ENCODE measurements at regions not wholly inside any gene's neighbourhood (a gene's known extent, or its start where the extent isn't known, plus 50 kb on each side); places are given as distances from the start of the nearest gene placed in this dataset.

DNA sequence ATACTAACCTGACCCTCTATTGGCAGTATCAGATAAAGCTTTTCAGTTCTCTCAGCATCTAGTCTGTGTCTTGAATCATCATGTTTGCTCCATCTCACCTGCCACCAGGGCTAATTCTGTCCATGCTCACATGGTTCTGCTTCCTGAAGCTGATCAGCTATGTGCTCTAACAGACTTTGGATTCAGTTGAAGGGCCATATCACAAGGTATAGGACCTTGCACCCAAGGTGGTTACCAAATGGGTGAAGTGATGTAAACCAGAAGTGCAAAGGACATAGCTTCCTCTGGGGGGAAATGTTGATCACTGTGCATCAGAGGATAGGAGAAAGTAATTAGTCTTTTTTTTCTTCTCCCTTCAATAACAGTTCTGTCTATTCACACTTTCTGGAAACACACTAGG, 417.0 kb upstream of the ANO5 start:
- TF ChIP-seq, protein P1, sequence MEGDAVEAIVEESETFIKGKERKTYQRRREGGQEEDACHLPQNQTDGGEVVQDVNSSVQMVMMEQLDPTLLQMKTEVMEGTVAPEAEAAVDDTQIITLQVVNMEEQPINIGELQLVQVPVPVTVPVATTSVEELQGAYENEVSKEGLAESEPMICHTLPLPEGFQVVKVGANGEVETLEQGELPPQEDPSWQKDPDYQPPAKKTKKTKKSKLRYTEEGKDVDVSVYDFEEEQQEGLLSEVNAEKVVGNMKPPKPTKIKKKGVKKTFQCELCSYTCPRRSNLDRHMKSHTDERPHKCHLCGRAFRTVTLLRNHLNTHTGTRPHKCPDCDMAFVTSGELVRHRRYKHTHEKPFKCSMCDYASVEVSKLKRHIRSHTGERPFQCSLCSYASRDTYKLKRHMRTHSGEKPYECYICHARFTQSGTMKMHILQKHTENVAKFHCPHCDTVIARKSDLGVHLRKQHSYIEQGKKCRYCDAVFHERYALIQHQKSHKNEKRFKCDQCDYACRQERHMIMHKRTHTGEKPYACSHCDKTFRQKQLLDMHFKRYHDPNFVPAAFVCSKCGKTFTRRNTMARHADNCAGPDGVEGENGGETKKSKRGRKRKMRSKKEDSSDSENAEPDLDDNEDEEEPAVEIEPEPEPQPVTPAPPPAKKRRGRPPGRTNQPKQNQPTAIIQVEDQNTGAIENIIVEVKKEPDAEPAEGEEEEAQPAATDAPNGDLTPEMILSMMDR (IDR thresholded peaks at IDR 0.05 in 4 of 5, conservative IDR thresholded peaks at IDR 0.05 in 1 of 5): no peak
- no peak for TF ChIP-seq POLR2A (IDR thresholded peaks at IDR 0.05)

All from gastrocnemius medialis (tissue), 4 donors.